Bronchial epithelial cell (primary cell): ENCODE measurements at regions not wholly inside any gene's neighbourhood (a gene's known extent, or its start where the extent isn't known, plus 50 kb on each side); places are given as distances from the start of the nearest gene placed in this dataset.
"Not testable (repeated sequence)": the region's sequence is repeated elsewhere in the genome, so short reads cannot be mapped to it uniquely, and the experiment has no call there.

ENCODE experiments used
- DNase-seq: peaks from one replicate; pipeline ENCODE4 v3.0.0-alpha.2; 2010; ENCODE audit warnings: low read depth
- FAIRE-seq: peaks from 2 replicates; lab custom pipeline; 2011; peaks lifted over from hg19 to GRCh38; lab: Jason Lieb, UNC
- H3K27me3 ChIP-seq: 2 replicates; pipeline ENCODE4 v1.5.1; 2011; ENCODE audit warnings: low read length; ENCODE audit not compliant: control insufficient read depth, insufficient read depth
- H3K36me3 ChIP-seq: 2 replicates; pipeline ENCODE4 v1.5.1; 2011; ENCODE audit warnings: low read length; ENCODE audit not compliant: control insufficient read depth, insufficient read depth
- H3K4me3 ChIP-seq: 2 replicates; pipeline ENCODE4 v1.5.1; 2011; ENCODE audit warnings: mild to moderate bottlenecking, low read depth, low read length, control low read depth
- CTCF ChIP-seq: IDR thresholded peaks from 2 replicates; pipeline ENCODE4 v1.5.1; 2011; ENCODE audit warnings: mild to moderate bottlenecking, moderate library complexity, low read length, control low read depth, inconsistent platforms; ENCODE audit not compliant: insufficient read depth, severe bottlenecking

GRCh38 chr15:98076021-98076816 is 115.7 kb downstream of the ARRDC4 start:
- no peaks in the 10 kb centered on the region for H3K36me3 ChIP-seq
- DNase-seq (peak; percentile 4), FAIRE-seq (no peak)
- no peak for TF ChIP-seq CTCF
- no peak overlapping the region for H3K4me3 ChIP-seq
- no peaks in the 10 kb centered on the region for H3K27me3 ChIP-seq

- peak; percentile 16 for DNase-seq
- Histone ChIP-seq H3K4me3 (no peak overlapping the region), H3K36me3 (no peaks in the 10 kb centered on the region), H3K27me3 (no peaks in the 10 kb centered on the region)
- no peak for FAIRE-seq
- no peak for TF ChIP-seq CTCF
These were observed 116.7 kb downstream of the ARRDC4 start for GRCh38 chr15:98077186-98077585.

GRCh38 chr15:98080791-98081190 is 120.3 kb downstream of the ARRDC4 start:
- no peak for TF ChIP-seq CTCF
- H3K36me3 ChIP-seq = no peaks in the 10 kb centered on the region
- FAIRE-seq (no peak), DNase-seq (peak; percentile 30)
- no peak overlapping the region for H3K4me3 ChIP-seq
- no peaks in the 10 kb centered on the region for H3K27me3 ChIP-seq

- Histone ChIP-seq H3K27me3 (no peaks in the 10 kb centered on the region), H3K36me3 (no peaks in the 10 kb centered on the region), H3K4me3 (no peak overlapping the region)
- FAIRE-seq (no peak), DNase-seq (no peak)
- TF ChIP-seq CTCF = no peak
These were observed 122.9 kb downstream of the ARRDC4 start for GRCh38 chr15:98083203-98083910.

GRCh38 chr15:98085003-98085639 is 124.6 kb downstream of the ARRDC4 start:
- no peak for FAIRE-seq
- peak; percentile 49 for TF ChIP-seq CTCF
- DNase-seq = peak; percentile 77
- Histone ChIP-seq H3K4me3 (no peak overlapping the region), H3K36me3 (no peaks in the 10 kb centered on the region), H3K27me3 (no peaks in the 10 kb centered on the region)

GRCh38 chr15:98088307-98088945 is 127.9 kb downstream of the ARRDC4 start:
- not testable (repeated sequence) for H3K4me3 ChIP-seq, H3K36me3 ChIP-seq, H3K27me3 ChIP-seq, FAIRE-seq, DNase-seq

- H3K4me3 ChIP-seq, H3K27me3 ChIP-seq, DNase-seq, H3K36me3 ChIP-seq: not testable (repeated sequence)
- peak; percentile 36 for FAIRE-seq
These were observed 128.8 kb downstream of the ARRDC4 start for GRCh38 chr15:98089352-98089751.

- H3K27me3 ChIP-seq, DNase-seq, FAIRE-seq, H3K36me3 ChIP-seq, H3K4me3 ChIP-seq: not testable (repeated sequence)
These were observed 137.5 kb downstream of the ARRDC4 start for GRCh38 chr15:98097986-98098385.

GRCh38 chr15:98100606-98101005 is 140.1 kb downstream of the ARRDC4 start:
- H3K4me3 ChIP-seq, H3K27me3 ChIP-seq, H3K36me3 ChIP-seq, FAIRE-seq, DNase-seq: not testable (repeated sequence)
